GM12875 (cell line): ENCODE measurements at regions not wholly inside any gene's neighbourhood (a gene's known extent, or its start where the extent isn't known, plus 50 kb on each side); places are given as distances from the start of the nearest gene placed in this dataset.

Experiments
- H3K4me3 ChIP-seq: one replicate; pipeline ENCODE4 v1.5.1; 2011; ENCODE audit warnings: low read depth, low read length, control low read depth
- TF ChIP-seq, protein P1 (sequence below): IDR thresholded peaks from 2 replicates; pipeline ENCODE4 v1.5.1; 2011; ENCODE audit warnings: low read depth, mild to moderate bottlenecking, control low read depth, inconsistent platforms, low read length, moderate library complexity, borderline replicate concordance; ENCODE audit not compliant: insufficient read depth

DNA sequence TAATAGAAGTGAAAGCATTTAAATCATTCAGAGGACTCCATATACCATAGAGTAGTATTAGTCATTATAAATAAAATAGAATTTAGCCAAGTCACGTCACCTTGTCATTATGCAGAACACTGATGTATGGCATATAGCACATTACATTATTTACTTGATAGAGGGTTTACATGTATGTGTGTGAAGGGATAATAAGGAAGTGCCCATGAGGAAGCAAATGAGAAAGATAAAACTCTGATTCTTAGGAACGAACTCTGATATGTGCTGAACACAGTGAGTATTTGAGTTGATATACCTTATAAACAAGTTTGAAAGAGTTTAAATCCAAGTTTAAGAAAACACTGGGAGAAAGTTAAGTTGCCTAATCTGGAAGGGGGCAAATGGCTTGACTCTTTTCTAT, 160.5 kb upstream of the NDST3 start:
- TF ChIP-seq, protein P1, sequence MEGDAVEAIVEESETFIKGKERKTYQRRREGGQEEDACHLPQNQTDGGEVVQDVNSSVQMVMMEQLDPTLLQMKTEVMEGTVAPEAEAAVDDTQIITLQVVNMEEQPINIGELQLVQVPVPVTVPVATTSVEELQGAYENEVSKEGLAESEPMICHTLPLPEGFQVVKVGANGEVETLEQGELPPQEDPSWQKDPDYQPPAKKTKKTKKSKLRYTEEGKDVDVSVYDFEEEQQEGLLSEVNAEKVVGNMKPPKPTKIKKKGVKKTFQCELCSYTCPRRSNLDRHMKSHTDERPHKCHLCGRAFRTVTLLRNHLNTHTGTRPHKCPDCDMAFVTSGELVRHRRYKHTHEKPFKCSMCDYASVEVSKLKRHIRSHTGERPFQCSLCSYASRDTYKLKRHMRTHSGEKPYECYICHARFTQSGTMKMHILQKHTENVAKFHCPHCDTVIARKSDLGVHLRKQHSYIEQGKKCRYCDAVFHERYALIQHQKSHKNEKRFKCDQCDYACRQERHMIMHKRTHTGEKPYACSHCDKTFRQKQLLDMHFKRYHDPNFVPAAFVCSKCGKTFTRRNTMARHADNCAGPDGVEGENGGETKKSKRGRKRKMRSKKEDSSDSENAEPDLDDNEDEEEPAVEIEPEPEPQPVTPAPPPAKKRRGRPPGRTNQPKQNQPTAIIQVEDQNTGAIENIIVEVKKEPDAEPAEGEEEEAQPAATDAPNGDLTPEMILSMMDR: no peak
- no peak overlapping the region for H3K4me3 ChIP-seq

DNA sequence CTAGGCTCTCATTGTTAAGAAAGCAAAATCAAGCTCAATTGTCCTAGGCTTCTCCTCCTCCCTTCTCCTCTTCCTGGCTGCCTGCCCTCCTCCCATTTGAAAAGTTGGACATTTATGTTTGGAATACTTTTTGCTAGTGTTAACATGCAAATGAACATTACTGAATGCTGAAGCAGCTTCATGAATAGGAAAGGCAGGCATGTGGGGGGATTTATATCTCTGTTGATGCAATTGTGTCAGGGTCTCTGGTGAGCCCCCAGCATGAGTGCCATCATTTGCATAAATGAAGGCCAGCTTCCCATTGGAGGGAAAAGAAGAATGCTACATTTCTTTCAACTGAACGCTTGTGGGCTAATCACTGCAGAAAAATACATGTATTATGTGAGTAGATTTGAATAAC, 160.1 kb upstream of the NDST3 start:
- no peak overlapping the region for H3K4me3 ChIP-seq
- TF ChIP-seq, protein P1: no peak

DNA sequence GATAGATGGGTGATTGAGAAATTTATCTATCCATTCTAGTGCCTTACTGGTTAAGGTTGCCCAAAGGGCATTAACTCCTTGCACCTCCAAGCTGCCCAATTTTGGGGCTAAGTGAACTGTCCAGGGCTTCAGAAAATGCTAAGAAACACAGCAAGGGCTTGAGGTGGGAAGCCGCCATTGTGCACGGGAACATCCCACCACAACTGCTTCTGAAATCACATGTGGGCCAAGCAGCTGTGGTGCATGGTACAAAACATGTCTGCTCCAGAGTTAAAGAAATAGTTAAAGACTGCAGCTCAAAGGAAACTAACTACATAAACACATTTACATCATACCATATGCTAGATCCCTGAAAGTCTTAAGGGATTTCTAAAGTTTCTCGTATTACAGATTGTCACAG, 144.3 kb upstream of the NDST3 start:
- H3K4me3 ChIP-seq: no peak overlapping the region
- TF ChIP-seq, protein P1: no peak

DNA sequence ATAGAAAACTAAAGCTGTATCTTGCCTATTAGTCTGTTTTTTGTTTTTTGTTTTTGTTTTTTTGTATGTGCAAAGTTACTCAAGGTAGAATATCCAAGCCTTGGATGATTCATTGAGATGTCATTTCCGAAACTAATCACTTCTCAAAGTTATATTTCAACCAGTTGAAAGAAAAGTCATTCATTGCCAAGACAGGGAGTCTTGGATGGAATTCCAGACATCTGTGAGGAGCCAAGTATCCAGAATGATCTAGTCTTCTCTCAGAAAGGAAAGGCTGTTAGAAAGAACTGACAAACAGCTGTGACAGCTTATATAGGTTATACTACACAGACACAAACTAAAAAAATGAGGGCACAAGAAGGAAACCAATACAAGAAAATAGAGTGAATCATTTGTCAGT, 141.1 kb upstream of the NDST3 start:
- TF ChIP-seq, protein P1: no peak
- H3K4me3 ChIP-seq: no peak overlapping the region

DNA sequence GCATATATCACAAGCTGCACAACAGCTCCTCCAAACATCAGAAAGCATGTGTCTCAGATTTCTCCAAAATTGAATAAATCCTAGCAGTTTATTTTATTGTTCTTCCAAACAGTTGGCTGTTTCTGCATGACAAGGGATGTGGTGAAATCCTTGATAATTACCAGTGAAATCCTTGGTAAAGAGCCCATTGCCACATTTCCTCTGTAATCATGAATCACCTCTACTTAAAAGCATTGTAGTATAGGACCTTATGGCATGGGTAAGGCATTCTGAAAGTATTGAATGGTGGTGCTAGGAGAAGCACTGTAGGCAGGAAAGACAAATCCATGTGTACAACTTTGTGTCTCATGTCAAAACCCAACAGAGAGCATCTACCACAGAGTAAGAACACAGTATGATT, 135.8 kb upstream of the NDST3 start:
- no peak overlapping the region for H3K4me3 ChIP-seq
- TF ChIP-seq, protein P1: no peak

DNA sequence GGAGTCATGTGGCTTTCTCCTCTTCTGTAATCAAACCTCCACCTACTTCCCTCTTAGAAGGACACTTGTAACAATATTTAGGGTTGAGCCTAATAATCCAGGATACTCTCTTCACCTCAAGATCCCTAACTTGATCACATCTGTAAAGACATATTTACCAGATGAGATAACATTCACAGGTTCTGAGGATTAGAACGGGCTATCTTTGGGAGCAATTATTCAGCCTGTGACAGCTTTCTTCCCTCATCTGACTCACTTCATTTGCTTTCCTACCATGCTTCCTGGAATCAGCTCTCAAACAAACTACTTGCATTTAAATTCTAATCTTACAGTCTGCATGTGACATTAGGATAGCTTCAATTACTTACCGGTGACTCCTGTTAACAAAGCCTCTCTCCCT, 133.5 kb upstream of the NDST3 start:
- H3K4me3 ChIP-seq: no peak overlapping the region
- TF ChIP-seq, protein P1: no peak

DNA sequence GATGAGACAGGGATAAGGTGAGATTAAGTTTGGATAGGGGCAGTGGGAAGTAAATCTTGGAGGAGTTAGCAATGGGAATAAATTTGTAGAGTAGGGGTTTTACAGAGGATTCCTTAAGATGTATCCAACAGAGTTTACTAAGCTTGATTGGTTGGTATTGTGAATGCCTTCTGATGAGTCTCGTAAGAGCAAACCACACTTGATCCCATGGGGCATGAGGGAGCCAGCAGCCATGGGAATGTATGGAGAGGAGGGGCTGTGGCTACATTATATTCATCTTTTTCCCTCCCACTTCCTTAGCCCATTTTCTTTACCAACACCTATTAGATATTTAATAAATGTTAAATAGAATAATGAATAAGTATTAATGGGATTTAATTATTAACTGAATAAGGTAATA, 126.6 kb upstream of the NDST3 start:
- TF ChIP-seq, protein P1: no peak
- no peak overlapping the region for H3K4me3 ChIP-seq
